Forelimb muscle (tissue), 1 donor: ENCODE measurements at regions not wholly inside any gene's neighbourhood (a gene's known extent, or its start where the extent isn't known, plus 50 kb on each side); places are given as distances from the start of the nearest gene placed in this dataset.

Experiments used
- DNase-seq: peaks from one replicate; pipeline ENCODE4 v3.0.0-alpha.2; 2013; ENCODE audit warnings: low read depth

DNA sequence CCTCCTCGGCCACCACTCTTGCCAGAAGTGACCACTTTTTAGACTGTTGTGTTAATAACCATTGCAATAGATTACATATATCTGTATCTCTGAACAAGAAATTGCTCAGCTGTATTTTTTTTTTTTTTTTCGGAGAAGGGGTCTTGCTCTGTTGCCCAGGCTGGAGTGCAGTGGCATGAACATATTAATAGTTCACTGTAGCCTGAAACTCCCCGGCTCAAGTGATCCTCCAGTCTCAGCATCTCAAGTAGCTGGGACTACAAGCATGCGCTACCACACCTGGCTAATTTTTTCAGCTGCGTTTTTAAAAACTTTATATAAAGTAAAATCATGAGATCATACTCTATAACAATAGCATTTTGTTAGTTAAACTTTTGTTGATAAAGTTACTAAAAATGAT lies 609.0 kb downstream of the ZNF385D start:
- DNase-seq = no peak

DNA sequence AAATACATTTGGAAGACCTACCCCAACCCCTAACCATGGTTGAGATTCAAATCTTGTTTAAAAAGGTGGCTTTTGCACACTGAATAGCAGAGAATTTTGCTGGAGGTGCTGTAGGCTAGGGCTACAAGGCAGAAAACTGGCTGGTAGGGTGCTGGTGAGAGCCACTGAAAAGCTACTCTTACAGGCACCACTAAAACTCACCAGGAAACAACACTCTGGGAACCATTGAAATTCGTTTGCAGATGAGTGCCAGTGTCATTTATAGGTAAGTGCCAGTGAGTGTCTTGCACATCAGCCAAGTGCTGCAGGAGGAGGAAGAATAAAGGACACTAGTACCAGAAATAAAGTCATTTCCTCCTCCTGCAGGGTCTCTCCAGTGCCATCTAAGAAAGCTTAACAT lies 610.2 kb downstream of the ZNF385D start:
- no peak for DNase-seq

DNA sequence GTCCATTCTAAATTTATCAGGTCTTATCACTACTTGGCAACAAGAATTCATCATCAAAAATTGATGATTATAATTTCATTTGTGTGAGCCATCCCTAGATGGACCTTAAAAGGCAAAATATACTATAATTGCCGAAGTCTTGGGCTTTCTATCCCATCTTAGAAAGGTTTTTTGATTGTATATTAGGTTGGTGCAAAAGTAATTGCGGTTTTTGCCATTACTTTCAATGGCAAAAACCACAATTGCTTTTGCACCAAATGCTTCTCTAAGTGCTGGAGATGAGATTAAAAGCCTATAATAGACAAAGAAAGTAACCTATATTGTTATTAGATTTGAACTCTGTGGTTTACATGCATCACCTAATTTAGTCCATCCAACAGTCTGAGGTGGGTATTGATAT lies 612.9 kb downstream of the ZNF385D start:
- no peak for DNase-seq

DNA sequence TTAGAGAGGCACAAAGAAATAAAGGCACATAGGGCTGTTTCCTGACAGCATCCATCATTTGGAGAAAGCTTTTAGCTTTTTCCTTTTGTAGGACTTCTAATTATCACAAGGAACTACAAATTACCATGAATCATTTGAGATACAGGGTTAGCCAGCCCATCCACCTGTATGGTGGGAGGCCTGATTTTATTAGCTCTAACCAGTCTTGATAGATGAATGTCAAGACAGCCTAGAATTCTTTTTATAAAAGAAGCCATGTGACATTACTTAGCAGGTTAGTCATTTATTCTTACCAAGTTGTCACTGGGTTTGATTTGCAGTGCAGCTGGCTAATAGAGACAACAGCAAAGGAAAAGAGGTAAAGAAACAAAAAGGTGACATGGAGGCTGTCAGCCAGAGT lies 618.1 kb downstream of the ZNF385D start:
- no peak for DNase-seq

DNA sequence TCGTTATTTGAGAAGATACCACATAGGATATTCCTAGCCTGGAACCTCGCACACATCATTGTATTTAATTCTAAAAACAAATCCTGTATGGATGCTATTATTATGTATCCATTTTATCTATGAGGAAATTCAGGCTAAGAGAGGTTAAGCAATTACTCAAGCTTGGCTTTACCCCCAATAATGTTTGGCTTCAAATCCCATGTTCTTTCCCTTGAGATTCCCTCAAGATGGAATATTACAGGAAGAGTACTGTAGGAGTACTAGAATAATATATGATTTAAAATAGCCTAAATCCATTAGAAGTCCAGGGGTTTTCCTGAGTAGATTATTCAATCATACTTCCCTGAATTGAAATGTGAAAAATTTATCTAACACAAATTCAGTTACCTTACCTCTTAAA lies 630.2 kb downstream of the ZNF385D start:
- no peak for DNase-seq

DNA sequence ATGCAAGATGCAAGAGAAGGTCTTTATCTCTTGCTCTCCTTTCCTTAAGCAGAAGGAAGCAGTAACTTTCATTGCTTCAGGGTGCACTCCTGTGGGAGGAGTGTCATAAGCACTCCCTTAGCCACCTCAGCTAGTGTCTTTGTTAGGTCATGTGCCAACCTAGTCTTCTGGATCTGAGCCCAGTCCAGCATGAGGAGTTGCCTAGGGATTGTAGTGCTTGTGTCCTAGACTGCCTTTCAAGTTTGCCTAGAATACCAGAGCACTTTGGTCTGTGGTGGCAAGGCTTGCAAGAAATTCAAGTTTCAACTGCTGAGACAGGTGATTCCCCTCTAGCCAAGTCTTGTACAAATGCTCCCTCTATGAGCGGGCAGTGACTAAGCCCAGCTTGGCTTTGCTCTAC lies 633.6 kb downstream of the ZNF385D start:
- no peak for DNase-seq

DNA sequence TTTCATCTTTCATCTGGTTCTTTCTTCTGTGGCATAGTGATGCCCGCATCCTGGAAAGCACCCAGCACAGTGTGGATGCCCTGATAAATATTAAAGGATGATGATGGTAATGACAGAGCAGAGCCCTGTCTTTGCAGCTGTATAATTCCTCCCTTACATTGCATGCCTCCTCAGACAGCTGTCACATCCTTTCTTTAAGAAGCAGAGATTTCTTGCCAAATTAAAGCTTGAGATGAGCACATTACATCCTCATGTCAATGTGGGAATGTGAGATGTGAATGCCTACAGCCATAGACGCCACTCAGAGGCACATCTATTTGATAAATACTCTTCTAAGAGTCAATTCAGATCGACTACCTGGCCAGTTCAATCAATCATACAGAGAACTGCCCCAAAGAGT lies 642.0 kb downstream of the ZNF385D start:
- DNase-seq = no peak

DNA sequence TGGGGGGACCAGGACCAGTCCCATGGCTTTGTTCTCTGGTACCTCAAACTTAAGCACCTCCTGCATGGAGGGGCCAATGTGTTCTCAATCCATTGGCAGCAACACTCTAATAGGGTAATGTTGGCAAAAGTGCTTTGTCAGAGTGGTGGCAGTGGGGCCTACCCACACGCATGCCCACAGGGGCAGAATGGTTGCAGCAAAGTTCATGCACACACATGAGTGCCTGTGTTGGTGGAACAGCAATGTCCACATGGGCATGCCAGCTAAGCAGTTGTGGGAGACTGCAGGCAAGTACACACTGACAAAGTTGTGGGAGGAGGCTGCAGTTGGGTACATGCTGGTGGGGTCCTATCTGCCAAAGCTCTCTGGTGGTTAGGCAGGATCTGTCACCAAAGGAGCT lies 645.2 kb downstream of the ZNF385D start:
- no peak for DNase-seq

DNA sequence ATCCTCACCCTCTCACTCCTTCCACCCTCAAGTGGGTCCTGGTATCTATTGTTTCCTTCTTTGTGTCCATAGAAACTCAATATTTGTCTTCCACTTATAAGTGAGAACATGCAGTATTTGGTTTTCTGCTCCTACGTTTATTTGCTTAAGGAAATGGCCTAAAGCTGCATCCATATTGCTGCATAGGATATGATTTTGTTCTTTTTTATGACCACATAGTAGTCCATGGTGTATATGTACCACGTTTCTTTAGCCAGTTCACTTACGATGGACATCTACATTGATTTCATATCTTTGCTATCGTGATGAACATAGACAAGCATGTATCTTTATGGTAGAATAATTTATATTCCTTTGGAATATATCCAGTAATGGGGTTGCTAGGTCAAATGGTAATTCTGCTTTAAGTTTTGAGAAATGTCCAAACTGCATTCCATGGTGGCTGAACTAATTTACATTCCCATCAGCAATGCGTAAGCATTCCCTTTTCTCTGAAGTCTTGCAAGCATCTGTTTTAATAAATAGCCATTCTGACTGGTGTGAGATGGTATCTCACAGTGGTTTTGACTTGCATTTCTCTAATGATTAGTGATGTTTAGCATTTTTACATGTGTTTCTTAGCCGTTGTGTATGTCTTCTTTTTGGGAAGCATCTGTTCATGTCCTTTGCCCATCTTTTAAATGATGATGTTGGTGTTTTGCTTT lies 650.2 kb downstream of the ZNF385D start:
- no peak for DNase-seq

DNA sequence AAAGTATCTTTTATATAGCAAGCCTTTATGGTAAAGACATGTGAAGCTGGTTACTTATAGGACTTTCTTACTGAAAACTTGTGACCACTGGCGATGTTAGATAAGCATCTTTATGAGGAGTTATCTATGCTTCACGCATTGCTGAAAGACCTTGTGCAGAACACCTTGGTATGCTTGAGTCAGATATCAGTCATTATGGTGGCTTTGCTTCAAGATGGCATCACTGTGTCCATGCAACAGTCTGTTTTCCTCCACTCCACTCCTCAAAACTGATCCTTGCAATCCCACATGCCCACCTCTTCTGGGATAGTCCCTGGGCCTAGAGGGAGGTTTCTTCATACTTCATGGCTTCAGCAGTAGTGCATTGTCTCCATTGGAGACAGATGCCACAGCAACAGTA lies 656.3 kb downstream of the ZNF385D start:
- no peak for DNase-seq

DNA sequence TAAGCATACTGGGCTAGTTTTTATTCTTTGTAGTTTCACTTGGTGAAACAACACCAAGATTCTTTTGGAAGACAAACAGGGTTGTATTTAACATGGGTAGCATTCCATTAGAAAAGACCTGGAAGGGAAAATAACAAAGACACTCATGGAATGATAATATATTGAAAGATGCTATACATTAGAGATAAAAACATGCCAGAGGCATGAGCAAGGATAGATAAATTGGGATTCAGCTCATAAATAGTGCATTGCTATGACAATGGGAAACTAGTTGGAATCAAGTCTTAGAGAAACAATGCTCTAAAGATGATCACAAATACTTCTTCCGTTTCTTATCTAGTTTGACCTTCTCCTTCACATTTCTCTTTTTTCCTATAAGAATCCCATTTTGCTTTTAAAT lies 677.4 kb downstream of the ZNF385D start:
- DNase-seq = no peak

DNA sequence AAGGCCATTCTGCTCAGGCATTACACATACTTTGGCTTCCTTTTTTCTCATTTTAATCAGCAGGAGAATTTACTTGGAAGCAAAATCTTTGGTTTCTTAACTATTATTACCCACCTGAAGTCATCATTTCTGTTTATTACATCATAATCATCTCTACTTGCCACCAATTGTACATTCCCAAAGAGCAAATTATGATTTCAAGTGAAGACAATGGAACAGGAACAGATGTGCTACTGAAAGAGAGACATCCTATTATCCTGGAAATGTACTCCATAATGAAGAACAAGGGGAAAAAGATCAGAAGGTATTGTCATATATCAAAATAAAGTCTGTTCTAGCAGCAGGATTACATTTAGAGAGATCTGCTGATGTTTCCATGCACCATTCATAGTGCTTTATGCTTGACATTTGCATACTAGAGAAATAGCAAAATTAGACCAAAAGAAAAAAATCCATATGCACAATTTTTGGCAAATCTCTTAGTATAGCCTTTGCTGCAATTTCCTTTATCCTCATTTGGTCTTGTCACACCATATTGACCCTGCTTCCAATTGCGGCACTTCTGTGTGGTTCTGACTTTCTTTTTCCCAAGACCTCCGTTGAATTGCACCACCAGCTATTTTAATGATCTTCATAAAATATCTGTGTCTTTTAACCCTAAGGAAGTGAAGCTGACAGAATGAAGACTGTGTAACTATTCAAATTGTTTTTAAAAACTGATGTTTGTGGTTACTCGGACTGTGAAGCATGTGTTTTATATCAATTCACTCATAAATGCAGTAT lies 683.8 kb downstream of the ZNF385D start:
- no peak for DNase-seq

DNA sequence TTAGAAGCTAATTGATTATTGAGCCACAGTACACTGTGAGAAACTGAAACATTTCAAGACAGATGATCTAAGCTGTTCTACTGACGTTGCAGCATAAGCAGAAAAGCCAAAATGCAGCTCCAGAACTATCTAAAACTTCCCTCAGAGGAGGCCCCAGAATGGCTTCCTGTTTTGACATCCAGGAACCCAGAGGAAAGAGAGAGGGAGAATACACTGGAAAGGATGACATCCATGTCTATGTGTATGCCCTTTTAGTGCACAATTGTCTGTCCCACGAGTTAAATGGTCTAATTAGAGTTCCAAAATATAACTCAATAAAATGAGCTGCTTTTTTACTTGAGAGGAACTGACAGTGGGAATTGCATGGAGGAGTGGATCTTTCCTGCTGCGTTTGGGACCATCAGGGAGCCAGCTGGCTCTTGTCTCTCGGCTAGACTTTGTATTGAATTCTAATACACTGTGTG lies 688.1 kb downstream of the ZNF385D start:
- DNase-seq = peak; percentile 73

DNA sequence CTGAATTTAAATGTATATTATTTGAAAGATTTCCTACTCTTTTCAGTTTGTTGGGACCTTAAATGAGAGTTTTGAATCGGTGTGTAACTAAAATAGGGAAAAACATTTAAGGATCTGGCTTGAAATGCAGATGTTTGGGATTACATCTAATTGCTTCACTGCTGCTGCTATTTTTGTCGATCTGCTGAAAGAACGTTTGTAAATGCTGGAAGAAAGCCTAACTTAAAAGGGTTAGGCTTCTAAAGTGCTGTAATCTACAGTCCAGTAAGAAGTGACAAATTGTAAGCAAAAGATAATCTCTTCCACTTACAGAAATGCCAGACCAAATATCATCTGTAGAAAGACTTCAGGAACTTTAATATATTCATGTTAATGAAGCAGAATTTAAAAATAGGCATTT lies 691.6 kb downstream of the ZNF385D start:
- peak; percentile 51 for DNase-seq

DNA sequence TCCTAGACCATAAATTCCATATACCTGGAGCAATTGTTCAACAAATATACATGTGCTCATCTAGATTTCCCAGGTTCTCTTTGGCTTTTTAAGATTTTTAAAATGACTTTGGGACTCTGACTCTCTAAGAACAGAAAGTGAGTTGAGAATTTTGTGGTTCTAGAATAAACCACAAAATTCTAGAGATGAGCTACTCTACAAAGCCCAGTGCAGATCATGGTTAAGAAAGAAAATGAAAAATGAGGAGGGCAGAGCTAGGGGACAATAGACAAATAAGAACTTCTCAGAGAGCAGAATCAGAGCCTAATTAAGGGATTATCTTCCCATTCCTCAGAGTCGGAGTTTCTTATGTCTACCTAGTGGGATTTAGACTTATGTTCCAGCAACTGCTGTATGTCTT lies 694.7 kb downstream of the ZNF385D start:
- no peak for DNase-seq

DNA sequence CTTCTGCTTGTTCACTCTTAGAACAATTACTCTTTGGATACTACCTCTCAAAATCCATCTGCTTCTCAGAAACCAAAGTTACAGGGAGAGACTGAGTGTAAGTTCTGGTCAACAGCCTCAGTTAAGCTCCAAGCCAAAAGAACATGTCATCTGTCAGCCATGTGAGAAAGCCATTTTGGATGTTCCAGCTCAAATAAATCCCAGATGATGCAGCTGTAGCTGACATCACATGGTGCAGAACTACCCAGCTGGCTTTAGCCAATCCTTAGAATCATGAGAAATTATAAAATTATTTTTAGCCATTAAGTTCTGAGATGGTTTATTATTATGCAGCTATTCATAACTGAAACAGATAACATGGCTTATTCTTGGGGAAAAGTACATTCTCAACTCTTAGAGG lies 696.0 kb downstream of the ZNF385D start:
- DNase-seq = peak; percentile 87

DNA sequence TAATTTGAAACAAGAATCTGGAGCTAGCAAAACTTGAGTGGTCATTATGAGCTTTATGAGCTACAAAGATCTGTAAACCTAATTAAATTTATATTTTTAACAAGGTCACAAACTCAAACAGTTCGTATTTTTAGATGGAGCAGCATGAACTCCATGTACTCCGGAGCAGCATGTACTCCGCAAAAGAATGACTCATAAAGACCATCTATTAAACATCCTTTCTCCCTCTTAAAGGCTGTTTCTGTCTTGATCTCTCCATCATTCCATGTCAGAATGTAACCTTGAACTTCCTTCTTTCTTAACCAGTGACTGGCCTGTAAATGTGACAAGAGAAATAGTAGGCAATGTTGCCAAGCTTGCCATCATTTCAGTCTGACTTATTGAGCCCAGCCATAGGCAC lies 696.9 kb downstream of the ZNF385D start:
- DNase-seq = no peak

DNA sequence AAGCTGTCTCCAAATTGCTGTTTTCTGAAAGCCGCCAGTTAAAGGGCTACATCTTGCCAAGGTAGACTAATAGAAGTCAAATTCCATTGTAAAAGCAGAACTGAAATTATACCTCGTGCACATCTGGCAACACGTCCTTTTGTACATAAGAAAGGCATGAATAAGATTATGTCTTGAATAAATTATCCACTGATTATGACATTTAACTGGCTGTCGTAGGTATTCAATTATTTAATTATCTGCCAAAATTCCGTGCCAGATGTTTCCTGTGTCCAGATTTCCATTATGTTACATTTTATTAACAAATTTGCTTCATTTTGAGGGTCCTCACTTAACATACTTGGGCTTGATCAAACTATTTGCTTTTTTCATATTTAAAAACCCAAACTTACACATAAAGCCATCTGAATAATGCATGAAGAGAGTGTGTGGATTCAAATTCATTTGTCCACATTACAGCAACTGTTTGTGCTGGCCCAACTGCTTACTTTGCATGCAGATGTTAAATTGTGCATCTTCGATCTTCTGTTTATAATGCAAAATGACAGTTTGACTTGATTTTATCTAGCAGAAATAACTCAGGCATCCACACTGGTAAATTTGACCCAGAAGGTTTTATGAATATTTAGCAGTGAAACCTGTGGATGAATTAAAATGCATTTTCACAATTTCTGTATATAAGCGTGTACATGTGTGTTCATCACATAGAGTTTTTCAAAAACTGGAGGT lies 701.5 kb downstream of the ZNF385D start:
- no peak for DNase-seq

DNA sequence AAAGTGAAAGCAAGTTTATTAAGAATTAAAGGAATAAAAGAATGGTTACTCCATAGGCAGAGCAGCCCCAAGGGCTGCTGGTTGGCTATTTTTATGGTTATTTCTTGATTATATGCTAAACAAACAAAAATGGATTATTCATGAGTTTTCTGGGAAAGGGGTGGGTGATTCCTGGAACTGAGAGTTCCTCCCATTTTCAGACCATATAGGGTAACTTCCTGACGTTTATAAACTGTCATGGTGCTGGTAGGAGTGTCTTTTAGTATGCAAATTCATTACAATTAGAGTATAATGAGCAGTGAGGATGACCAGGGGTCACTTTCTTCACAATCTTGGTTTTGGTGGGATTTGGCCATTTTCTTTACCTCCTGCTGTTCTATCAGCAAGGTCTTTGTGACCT lies 707.9 kb downstream of the ZNF385D start:
- DNase-seq = no peak

DNA sequence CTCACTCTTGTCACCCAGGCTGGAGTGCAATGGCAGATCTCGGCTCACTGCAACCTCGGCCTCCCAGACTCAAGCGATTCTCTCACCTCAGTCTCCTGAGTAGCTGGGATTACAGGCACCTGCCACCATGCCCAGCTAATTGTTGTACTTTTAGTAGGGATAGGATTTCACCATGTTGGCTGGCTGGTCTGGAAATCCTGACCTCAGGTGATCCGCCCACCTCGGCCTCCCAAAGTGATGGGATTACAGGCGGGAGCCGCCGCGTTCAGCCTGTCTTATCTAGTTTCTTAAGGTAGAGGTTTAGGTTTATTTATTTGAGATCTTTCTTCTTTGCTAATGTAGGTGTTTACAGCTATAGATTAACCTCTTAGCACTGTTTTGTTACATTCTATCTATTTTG lies 708.8 kb downstream of the ZNF385D start:
- no peak for DNase-seq

DNA sequence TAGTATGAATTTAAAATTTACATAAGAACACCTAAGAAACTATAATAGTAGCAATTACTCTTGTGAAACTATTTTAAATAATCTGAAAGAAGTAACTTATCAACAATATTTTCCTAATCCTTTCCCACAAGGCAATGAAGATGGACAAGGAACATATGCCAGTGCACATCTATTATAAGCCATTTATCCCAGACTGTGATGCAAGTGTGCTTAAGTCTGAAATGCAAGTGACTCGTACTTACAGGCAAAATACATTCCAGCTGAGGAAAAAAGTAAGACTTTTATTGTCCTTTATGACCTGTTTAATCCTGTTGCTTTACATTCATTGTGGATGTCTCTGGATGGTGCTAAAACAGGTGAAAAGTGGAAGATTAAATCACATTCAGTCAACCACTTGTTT lies 709.4 kb downstream of the ZNF385D start:
- DNase-seq = no peak

DNA sequence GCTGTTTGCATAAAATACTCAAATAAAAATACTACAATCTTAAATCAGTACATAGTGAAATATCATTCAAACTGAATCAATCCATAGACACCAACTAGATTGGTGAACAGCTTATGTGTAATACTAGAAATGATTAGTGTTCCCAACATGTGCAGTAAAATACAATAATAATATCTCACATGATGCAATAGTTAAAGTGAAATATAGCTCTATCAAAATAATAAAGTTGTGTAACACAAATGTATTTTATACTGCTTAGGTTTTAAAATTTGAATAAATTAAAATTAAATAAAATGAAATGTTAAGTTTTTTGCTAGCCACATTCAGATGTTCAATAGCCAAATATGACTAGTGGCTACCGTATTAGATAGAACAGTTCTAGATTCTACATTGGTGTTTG lies 714.1 kb downstream of the ZNF385D start:
- no peak for DNase-seq

DNA sequence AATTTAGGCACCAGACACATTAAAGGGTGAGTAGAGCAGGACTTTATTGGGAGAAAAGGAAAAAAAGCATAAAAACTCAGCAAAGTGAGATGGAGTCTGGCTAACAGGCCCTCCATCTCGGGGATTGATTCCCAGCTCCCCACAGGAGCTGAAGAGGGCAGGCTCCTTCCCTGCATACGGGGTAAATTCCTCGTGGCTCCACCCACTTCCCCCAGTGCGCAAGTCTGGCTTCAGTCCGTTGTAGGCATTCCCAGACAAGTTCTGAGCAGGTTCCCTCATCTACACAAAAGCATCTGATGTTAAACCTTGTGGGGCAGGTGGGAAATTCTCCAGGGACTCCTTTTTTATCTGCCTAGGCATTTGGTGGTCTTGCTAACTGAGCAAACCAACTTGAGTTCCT lies 722.6 kb downstream of the ZNF385D start:
- no peak for DNase-seq
